Type B pancreatic cell (in vitro differentiated cells): ENCODE measurements at regions not wholly inside any gene's neighbourhood (a gene's known extent, or its start where the extent isn't known, plus 50 kb on each side); places are given as distances from the start of the nearest gene placed in this dataset.

ENCODE experiments used
- DNase-seq: peaks from one replicate; pipeline ENCODE4 v3.0.0; 2021; ENCODE audit warnings: mixed read lengths; ENCODE audit not compliant: unreplicated experiment; ENCODE audit errors: extremely low spot score
- H3K27ac Mint-ChIP-seq: 2 replicates; pipeline ENCODE4 v1.8.0; 2021; ENCODE audit warnings: mild to moderate bottlenecking, mixed read lengths
- H3K27me3 Mint-ChIP-seq: 2 replicates; pipeline ENCODE4 v1.8.0; 2021; ENCODE audit warnings: mixed read lengths
- H3K36me3 Mint-ChIP-seq: 2 replicates; pipeline ENCODE4 v1.8.0; 2021; ENCODE audit warnings: mixed read lengths
- H3K4me1 Mint-ChIP-seq: one replicate; pipeline ENCODE4 v1.8.0; 2021; ENCODE audit warnings: mixed read lengths; ENCODE audit not compliant: unreplicated experiment
- H3K4me3 Mint-ChIP-seq: 2 replicates; pipeline ENCODE4 v1.8.0; 2021; ENCODE audit warnings: mild to moderate bottlenecking, mixed read lengths
- H3K9me3 Mint-ChIP-seq: 2 replicates; pipeline ENCODE4 v1.8.0; 2021; ENCODE audit warnings: mixed read lengths
- CTCF ChIP-seq: fragments of 200-600 bp; sonication (generic); conservative IDR thresholded peaks from 2 replicates; pipeline ENCODE4 v1.5.0; 2021; ENCODE audit warnings: antibody characterized with exemption, mild to moderate bottlenecking

- DNase-seq: no peak
- Mint-ChIP-seq H3K27ac (no peak overlapping the region), H3K4me1 (no peaks in the 10 kb centered on the region), H3K4me3 (no peak overlapping the region), H3K9me3 (no peaks in the 10 kb centered on the region), H3K27me3 (no peaks in the 10 kb centered on the region), H3K36me3 (no peaks in the 10 kb centered on the region)
- TF ChIP-seq CTCF: no peak
Observed at GRCh38 chr4:123193802-123194367, 202.7 kb upstream of the SPRY1 start.

- Mint-ChIP-seq H3K27me3 (no peaks in the 10 kb centered on the region), H3K4me1 (no peaks in the 10 kb centered on the region), H3K4me3 (no peak overlapping the region), H3K27ac (no peak overlapping the region), H3K36me3 (no peaks in the 10 kb centered on the region), H3K9me3 (no peaks in the 10 kb centered on the region)
- no peak for DNase-seq
- TF ChIP-seq CTCF: no peak
Observed at GRCh38 chr4:123198706-123199105, 197.9 kb upstream of the SPRY1 start.

GRCh38 chr4:123200051-123200940 is 196.3 kb upstream of the SPRY1 start:
- no peaks in the 10 kb centered on the region for H3K4me1 Mint-ChIP-seq
- no peak for TF ChIP-seq CTCF
- no peak for DNase-seq
- H3K4me3 Mint-ChIP-seq: no peak overlapping the region
- no peaks in the 10 kb centered on the region for H3K36me3 Mint-ChIP-seq
- H3K27me3 Mint-ChIP-seq: no peaks in the 10 kb centered on the region
- no peak overlapping the region for H3K27ac Mint-ChIP-seq
- no peaks in the 10 kb centered on the region for H3K9me3 Mint-ChIP-seq

GRCh38 chr4:123204737-123205136 is 191.9 kb upstream of the SPRY1 start:
- no peak for TF ChIP-seq CTCF
- Mint-ChIP-seq H3K36me3 (no peaks in the 10 kb centered on the region), H3K9me3 (no peaks in the 10 kb centered on the region), H3K4me1 (no peaks in the 10 kb centered on the region), H3K27ac (no peak overlapping the region), H3K27me3 (no peaks in the 10 kb centered on the region), H3K4me3 (no peak overlapping the region)
- DNase-seq: no peak

- Mint-ChIP-seq H3K36me3 (peaks cover 4% of the 10 kb centered on the region), H3K9me3 (no peaks in the 10 kb centered on the region), H3K27ac (no peak overlapping the region)
Observed at GRCh38 chr4:123206016-123206415, 190.6 kb upstream of the SPRY1 start.

More at GRCh38 chr4:123206016-123206415, 190.6 kb upstream of the SPRY1 start:
- DNase-seq: no peak
- H3K4me1 Mint-ChIP-seq: no peaks in the 10 kb centered on the region
- no peaks in the 10 kb centered on the region for H3K27me3 Mint-ChIP-seq
- TF ChIP-seq CTCF: no peak
- H3K4me3 Mint-ChIP-seq: no peak overlapping the region
